Transverse colon (tissue), 4 donors: ENCODE measurements at regions not wholly inside any gene's neighbourhood (a gene's known extent, or its start where the extent isn't known, plus 50 kb on each side); places are given as distances from the start of the nearest gene placed in this dataset.
"Not testable (repeated sequence)": the region's sequence is repeated elsewhere in the genome, so short reads cannot be mapped to it uniquely, and the experiment has no call there.

Source experiments
- DNase-seq: peaks from one replicate; pipeline ENCODE4 v3.0.0-alpha.2; 2019
- H3K27ac ChIP-seq, 4 donors: fragments of 200-600 bp; sonication (generic); 2 replicates each; pipeline ENCODE4 v1.5.1; 2016 to 2018; ENCODE audit warnings: inconsistent platforms in 4 of 4
- H3K27me3 ChIP-seq: fragments of 200-600 bp; sonication (generic); 2 replicates; pipeline ENCODE4 v1.5.1; 2017; ENCODE audit warnings: inconsistent platforms
- H3K36me3 ChIP-seq, 4 donors: fragments of 200-600 bp; sonication (generic); 2 replicates each; pipeline ENCODE4 v1.5.1; 2017 to 2019; ENCODE audit warnings: inconsistent platforms in 4 of 4
- H3K4me1 ChIP-seq, 4 donors: fragments of 200-600 bp; sonication (generic); 2 replicates each; pipeline ENCODE4 v1.5.1; 2017 to 2020; ENCODE audit warnings: inconsistent platforms in 4 of 4
- H3K4me3 ChIP-seq, 4 donors: fragments of 200-600 bp; sonication (generic); 1 replicate in 1 of 4; 2 replicates in 3 of 4; pipeline versions ENCODE4 v1.5.1 to v1.6.1; 2017 to 2019; ENCODE audit warnings: inconsistent platforms in 4 of 4
- H3K9me3 ChIP-seq, 2 donors: fragments of 200-600 bp; sonication (generic); 2 replicates each; pipeline ENCODE4 v1.5.1; 2017 to 2019; ENCODE audit warnings: inconsistent platforms in 2 of 2
- CTCF ChIP-seq, 5 experiments: fragments of 200-600 bp in 3 of 5; fragments of 450-650 bp in 2 of 5; sonication (generic) in 3 of 5; IDR thresholded peaks; 1 replicate in 2 of 5; 2 replicates in 3 of 5; pipeline ENCODE4 v1.5.1; 2016 to 2017; ENCODE audit warnings: antibody characterized with exemption in 5 of 5, inconsistent platforms in 3 of 5, mild to moderate bottlenecking in 2 of 5, moderate library complexity in 1 of 5
- EP300 ChIP-seq: sonication (generic); formaldehyde crosslinking; IDR thresholded peaks from one replicate; pipeline ENCODE4 v1.6.1; 2017; ENCODE audit warnings: antibody characterized with exemption, low read depth
- POLR2A ChIP-seq: fragments of 450-650 bp; IDR thresholded peaks from one replicate; pipeline ENCODE4 v1.6.1; 2016; ENCODE audit warnings: antibody characterized with exemption, mild to moderate bottlenecking, moderate library complexity
- POLR2AphosphoS5 ChIP-seq, 3 donors: sonication (generic); formaldehyde crosslinking; IDR thresholded peaks; one replicate each; pipeline ENCODE4 v1.6.1; 2016; ENCODE audit warnings: antibody characterized with exemption in 3 of 3
- WGBS, 2 donors: methylation state at CpG; one replicate each; pipeline ENCODE4 v1.1.5; 2018; ENCODE audit warnings: low coverage in 1 of 2; 5-methylcytosine and 5-hydroxymethylcytosine counted together
- in situ Hi-C, 4 donors: fragments of 200-750 bp; cut with MboI; loops; one replicate each; pipeline versions ENCODE4 v1.15.0 to v1.15.1; 2017; ENCODE audit warnings: low sequenced_read_pairs in 3 of 4, low pct_ligation_motif_present in 1 of 4, low pct_unique_long_range_greater_than_20kb in 1 of 4
- intact Hi-C: fragments of 100-400 bp; cut with DNase I; formaldehyde crosslinking; loops from one replicate; pipeline ENCODE4 v1.15.1; 2023; ENCODE audit warnings: low total_unique reads

DNA sequence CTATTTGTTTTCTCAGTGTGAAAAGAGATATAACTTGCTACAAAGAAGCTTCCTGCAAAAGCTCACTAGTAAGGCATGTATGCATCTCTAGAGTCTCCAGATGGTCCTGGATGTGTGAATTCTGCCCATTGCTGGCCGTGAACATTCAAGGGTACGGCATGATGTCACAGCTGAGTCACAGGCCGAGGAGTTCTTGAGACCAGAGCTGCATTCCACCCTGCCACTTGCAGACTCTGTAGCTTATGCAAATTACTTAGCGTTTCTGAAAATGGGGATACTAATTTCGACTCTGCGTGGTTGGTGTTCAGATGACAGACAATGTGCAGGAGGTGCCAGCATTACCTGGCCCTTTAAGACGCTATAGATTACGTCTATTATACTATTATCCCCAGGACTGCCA lies 470.7 kb downstream of the ZNF536 start:
- DNase-seq, result no peak
- in situ Hi-C loops (no loop called here), intact Hi-C loops (no loop called here)
- Histone ChIP-seq H3K9me3 (no peaks in the 10 kb centered on the region), H3K4me3 (no peak overlapping the region), H3K27me3 (no peaks in the 10 kb centered on the region), H3K36me3 (no peaks in the 10 kb centered on the region), H3K27ac (no peak overlapping the region), H3K4me1 (no peaks in the 10 kb centered on the region)
- TF ChIP-seq CTCF (IDR thresholded peaks at IDR 0.05), result no peak
- no peak for TF ChIP-seq EP300
- no peak for TF ChIP-seq POLR2A
- TF ChIP-seq POLR2AphosphoS5 (IDR thresholded peaks at IDR 0.05), result no peak
- 90% methylated on average over 8 of the region's 8 CpGs; no CpG with 5 or more reads in 1 of the 2 donors for WGBS, 2 donors

- Histone ChIP-seq H3K4me1 (no peaks in the 10 kb centered on the region), H3K4me3 (no peak overlapping the region), H3K36me3 (no peaks in the 10 kb centered on the region), H3K9me3 (no peaks in the 10 kb centered on the region), H3K27me3 (no peaks in the 10 kb centered on the region), H3K27ac (no peak overlapping the region)
- no peak for DNase-seq
- in situ Hi-C loops, result no loop called here
- no peak for TF ChIP-seq POLR2A
- intact Hi-C loops, result no loop called here
- WGBS, 2 donors, result 80 to 95% methylated on average over 1 to 5 of the region's 5 CpGs
Observed at GRCh38 chr19:30841934-30842333, 469.8 kb downstream of the ZNF536 start.

GRCh38 chr19:30830875-30831274 lies 458.7 kb downstream of the ZNF536 start:
- Histone ChIP-seq H3K4me3 (no peak overlapping the region), H3K9me3 (no peaks in the 10 kb centered on the region), H3K36me3 (no peaks in the 10 kb centered on the region), H3K4me1 (no peaks in the 10 kb centered on the region), H3K27me3 (no peaks in the 10 kb centered on the region), H3K27ac (no peak overlapping the region)
- DNase-seq, result no peak
- 77 to 78% methylated on average over 5 of the region's 5 CpGs for WGBS, 2 donors
- in situ Hi-C loops (no loop called here), intact Hi-C loops (no loop called here)
- TF ChIP-seq POLR2A (no peak), EP300 (no peak), CTCF (IDR thresholded peaks at IDR 0.05) (no peak), POLR2AphosphoS5 (IDR thresholded peaks at IDR 0.05) (no peak)

DNA sequence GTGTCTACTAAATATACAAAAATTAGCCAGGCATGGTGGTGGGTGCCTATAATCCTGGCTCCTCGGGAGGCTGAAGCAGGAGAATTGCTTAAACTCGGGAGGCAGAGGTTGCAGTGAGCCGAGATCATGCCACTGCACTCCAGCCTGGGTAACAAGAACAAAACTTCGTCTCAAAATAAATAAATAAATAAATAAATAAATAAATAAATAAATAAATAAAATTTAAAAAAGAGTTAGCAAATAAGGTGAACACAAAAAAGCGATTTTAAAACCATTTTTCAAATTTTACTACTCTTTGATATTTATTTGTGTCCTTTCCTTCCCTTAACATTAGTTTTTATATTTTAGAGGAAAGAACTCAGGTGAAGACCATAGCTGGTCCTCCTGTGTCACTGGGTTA lies 453.3 kb downstream of the ZNF536 start:
- in situ Hi-C loops, H3K4me3 ChIP-seq, H3K4me1 ChIP-seq, H3K27ac ChIP-seq, intact Hi-C loops, DNase-seq, H3K9me3 ChIP-seq, H3K36me3 ChIP-seq, H3K27me3 ChIP-seq: not testable (repeated sequence)
- 86 to 87% methylated on average over 5 of the region's 5 CpGs for WGBS, 2 donors

- no peak for DNase-seq
- WGBS, 2 donors, result 90 to 94% methylated on average over 2 of the region's 2 CpGs
- Histone ChIP-seq H3K36me3 (no peaks in the 10 kb centered on the region), H3K27ac (no peak overlapping the region), H3K9me3 (no peaks in the 10 kb centered on the region), H3K27me3 (no peaks in the 10 kb centered on the region), H3K4me1 (no peaks in the 10 kb centered on the region), H3K4me3 (no peak overlapping the region)
- intact Hi-C loops, result no loop called here
- in situ Hi-C loops, result no loop called here
- TF ChIP-seq EP300 (no peak), CTCF (IDR thresholded peaks at IDR 0.05) (no peak), POLR2A (no peak)
Observed at GRCh38 chr19:30824809-30825208, 452.6 kb downstream of the ZNF536 start.
